SU-DHL-6 (cell line): ENCODE measurements at regions not wholly inside any gene's neighbourhood (a gene's known extent, or its start where the extent isn't known, plus 50 kb on each side); places are given as distances from the start of the nearest gene placed in this dataset.

Experiments used
- CTCF ChIP-seq: fragments of 200-600 bp; sonication (generic); IDR thresholded peaks from one replicate; pipeline ENCODE4 v1.5.1; 2017; ENCODE audit warnings: antibody characterized with exemption, mild to moderate bottlenecking, low read length, moderate library complexity; ENCODE audit not compliant: insufficient read depth, poor library complexity, severe bottlenecking
- EZH2phosphoT487 ChIP-seq: fragments of 200-600 bp; sonication (generic), shearing (Covaris generic); conservative IDR thresholded peaks from 2 replicates; pipeline ENCODE4 v1.6.1; 2018; ENCODE audit warnings: mild to moderate bottlenecking, antibody characterized with exemption, low read length, moderate library complexity, mixed read lengths

DNA sequence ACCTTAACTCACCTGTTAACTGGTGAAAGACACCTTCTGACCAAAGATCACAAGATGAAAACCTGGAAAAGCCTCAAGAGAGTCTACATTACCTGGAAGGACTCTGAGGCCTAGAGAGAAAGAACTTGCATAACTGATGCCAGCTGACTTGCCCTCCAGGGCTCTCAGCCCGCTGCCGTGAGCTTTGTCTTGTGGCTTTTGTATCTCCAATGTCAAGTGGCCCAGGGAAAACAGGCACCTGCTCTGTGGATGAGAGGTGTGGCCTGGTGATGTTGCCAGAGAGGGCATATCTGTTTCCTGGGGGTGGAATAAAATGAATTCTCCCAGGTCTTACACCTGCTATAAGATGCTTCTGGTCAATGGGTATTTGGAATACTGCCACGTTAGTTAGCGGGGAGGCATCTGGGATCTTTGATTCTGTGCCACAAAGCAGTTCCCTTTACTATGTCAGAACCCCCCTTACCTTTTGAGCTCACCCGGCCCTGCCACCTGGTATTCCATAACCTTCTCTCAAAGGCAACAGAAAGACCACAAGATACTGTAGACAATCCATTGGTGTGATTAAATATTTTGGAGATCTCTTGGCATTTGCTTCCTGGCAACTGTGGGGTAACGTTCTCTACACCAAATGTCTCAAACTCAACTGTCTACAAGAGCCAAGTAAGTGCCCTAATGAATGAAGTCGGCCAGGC is 54.9 kb upstream of the N4BP3 start:
- TF ChIP-seq CTCF, result no peak
- no peak for TF ChIP-seq EZH2phosphoT487
